Heart right ventricle (tissue), 16 donors: ENCODE measurements at regions not wholly inside any gene's neighbourhood (a gene's known extent, or its start where the extent isn't known, plus 50 kb on each side); places are given as distances from the start of the nearest gene placed in this dataset.

Experiments
- ATAC-seq, 8 donors: fragments of 200-7000 bp; cut with Tn5 transposase; one replicate each; pipeline ENCODE4 v1.9.1; 2020; ENCODE audit warnings: mild to moderate bottlenecking in 8 of 8, moderate library complexity in 8 of 8, moderate number of reproducible peaks in 1 of 8
- DNase-seq, 2 donors: peaks; one replicate each; pipeline ENCODE4 v3.0.0-alpha.2; 2020
- H3K27ac ChIP-seq, 10 donors: fragments of 200-600 bp; sonication (generic) in 2 of 10; one replicate each; pipeline versions ENCODE4 v1.5.0 to v1.8.0; 2020 to 2022; ENCODE audit warnings: mild to moderate bottlenecking in 3 of 10
- H3K27me3 ChIP-seq, 7 donors: fragments of 200-600 bp; one replicate each; pipeline ENCODE4 v1.8.0; 2021 to 2022; ENCODE audit warnings: mild to moderate bottlenecking in 2 of 7
- H3K36me3 ChIP-seq, 9 donors: fragments of 200-600 bp; sonication (generic) in 1 of 9; one replicate each; pipeline versions ENCODE4 v1.5.0 to v1.8.0; 2020 to 2022; ENCODE audit warnings: mild to moderate bottlenecking in 2 of 9
- H3K4me1 ChIP-seq, 9 donors: fragments of 200-600 bp; sonication (generic) in 1 of 9; one replicate each; pipeline versions ENCODE4 v1.5.0 to v1.8.0; 2020 to 2022; ENCODE audit warnings: mild to moderate bottlenecking in 4 of 9
- H3K4me3 ChIP-seq, 10 donors: fragments of 200-600 bp; sonication (generic) in 2 of 10; one replicate each; pipeline versions ENCODE4 v1.5.0 to v1.8.0; 2020 to 2022; ENCODE audit warnings: mild to moderate bottlenecking in 7 of 10, moderate library complexity in 2 of 10
- H3K9me3 ChIP-seq, 11 donors: fragments of 200-600 bp in 10 of 11; sonication (generic) in 2 of 11; one replicate each; pipeline versions ENCODE4 v1.5.0 to v1.8.0; 2013 to 2022; ENCODE audit warnings: mild to moderate bottlenecking in 2 of 11, control low read depth in 1 of 11, moderate library complexity in 1 of 11
- WGBS, 2 donors: extraction: QIAGEN DNeasy Blood & Tissue Kit; methylation state at CpG; one replicate each; pipeline ENCODE4 v1.1.7; 2013; ENCODE audit warnings: inconsistent platforms in 1 of 2; 5-methylcytosine and 5-hydroxymethylcytosine counted together
- intact Hi-C, 10 donors: fragments of 100-400 bp; cut with DNase I; formaldehyde crosslinking; loops; one replicate each; pipeline versions ENCODE4 v1.11.1 to v1.14.2; 2022
- TF ChIP-seq, protein P1 (sequence below), 9 donors: fragments of 200-600 bp; sonication (generic) in 2 of 9; IDR thresholded peaks; one replicate each; pipeline versions ENCODE4 v1.5.0 to v1.8.0; 2021 to 2022; ENCODE audit warnings: antibody characterized with exemption in 9 of 9, mild to moderate bottlenecking in 5 of 9, moderate library complexity in 1 of 9
- donor health status: Arrhythmogenic right ventricular cardiomyopathy.
- donor health status: ischemic (EF 13 %, LVEDD 7.1; RV severe dilation, severe dysfunction).
- donor health status: healthy with polysubstance abuse.
- donor health status: DM: no; HTN: yes; CAD: no.
- donor health status: DM: no; HTN: no; CAD: no.
- donor health status: ischemic (EF 25% LVEDD 6.9; RV normal size, moderate dysfunction).
- donor health status: ischemic (EF 25% LVEDD 5.7; RV mildly dilated, moderate dysfunction).
- donor health status: healthy.
- donor health status: DM: yes; HTN: yes; CAD: no.
- donor health status: Ischemic cardiomyopathy.
- donor health status: ischemic (EF 35%, LVEDD 5.7; RV mildly dilated, moderate dysfunction).
- donor health status: nonischemic (EF 11% LVEDD 7.7; RV severe dilation, severe dysfunction).
- donor health status: DM: yes; HTN: yes; CAD: no.
- donor health status: PGD.
- donor health status: ischemic (EF 29% LVEDD 5.4; RV normal size, mild dysfunction).
- donor health status: nonischemic (EF 23%, LVEDD 6.1; RV moderate dilation, normal function).

GRCh38 chr2:149904352-149905175, 317.0 kb upstream of the MMADHC start:
- Histone ChIP-seq H3K4me3 (no peak overlapping the region), H3K27me3 (no peaks in the 10 kb centered on the region), H3K4me1 (no peaks in the 10 kb centered on the region), H3K27ac (no peak overlapping the region), H3K36me3 (no peaks in the 10 kb centered on the region), H3K9me3 (no peaks in the 10 kb centered on the region)
- no peak for DNase-seq
- no peak for ATAC-seq
- TF ChIP-seq, protein P1, sequence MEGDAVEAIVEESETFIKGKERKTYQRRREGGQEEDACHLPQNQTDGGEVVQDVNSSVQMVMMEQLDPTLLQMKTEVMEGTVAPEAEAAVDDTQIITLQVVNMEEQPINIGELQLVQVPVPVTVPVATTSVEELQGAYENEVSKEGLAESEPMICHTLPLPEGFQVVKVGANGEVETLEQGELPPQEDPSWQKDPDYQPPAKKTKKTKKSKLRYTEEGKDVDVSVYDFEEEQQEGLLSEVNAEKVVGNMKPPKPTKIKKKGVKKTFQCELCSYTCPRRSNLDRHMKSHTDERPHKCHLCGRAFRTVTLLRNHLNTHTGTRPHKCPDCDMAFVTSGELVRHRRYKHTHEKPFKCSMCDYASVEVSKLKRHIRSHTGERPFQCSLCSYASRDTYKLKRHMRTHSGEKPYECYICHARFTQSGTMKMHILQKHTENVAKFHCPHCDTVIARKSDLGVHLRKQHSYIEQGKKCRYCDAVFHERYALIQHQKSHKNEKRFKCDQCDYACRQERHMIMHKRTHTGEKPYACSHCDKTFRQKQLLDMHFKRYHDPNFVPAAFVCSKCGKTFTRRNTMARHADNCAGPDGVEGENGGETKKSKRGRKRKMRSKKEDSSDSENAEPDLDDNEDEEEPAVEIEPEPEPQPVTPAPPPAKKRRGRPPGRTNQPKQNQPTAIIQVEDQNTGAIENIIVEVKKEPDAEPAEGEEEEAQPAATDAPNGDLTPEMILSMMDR (IDR thresholded peaks at IDR 0.05): no peak
- 78% methylated on average over 7 of the region's 7 CpGs for WGBS, 2 donors
- intact Hi-C loops: no loop called here

GRCh38 chr2:149903626-149904025, 316.1 kb upstream of the MMADHC start:
- no peaks in the 10 kb centered on the region for H3K4me1 ChIP-seq
- no peak overlapping the region for H3K4me3 ChIP-seq
- no peak overlapping the region for H3K27ac ChIP-seq
- DNase-seq: no peak
- no peaks in the 10 kb centered on the region for H3K36me3 ChIP-seq
- H3K27me3 ChIP-seq: no peaks in the 10 kb centered on the region
- H3K9me3 ChIP-seq: no peaks in the 10 kb centered on the region
- 82 to 93% methylated on average over 4 of the region's 4 CpGs for WGBS, 2 donors
- no peak for ATAC-seq
- TF ChIP-seq, protein P1 (IDR thresholded peaks at IDR 0.05): no peak
- intact Hi-C loops: no loop called here

- Histone ChIP-seq H3K27me3 (no peaks in the 10 kb centered on the region), H3K36me3 (no peaks in the 10 kb centered on the region), H3K4me1 (no peaks in the 10 kb centered on the region), H3K4me3 (no peak overlapping the region), H3K9me3 (no peaks in the 10 kb centered on the region), H3K27ac (no peak overlapping the region)
- TF ChIP-seq, protein P1 (IDR thresholded peaks at IDR 0.05): no peak
- 58 to 80% methylated on average over 4 of the region's 4 CpGs for WGBS, 2 donors
- DNase-seq: peak; percentile 11 to 15
- peak in 1 of 8 donors; percentile 68 for ATAC-seq
- intact Hi-C loops: no loop called here
Observed at GRCh38 chr2:149902081-149902480, 314.5 kb upstream of the MMADHC start.

DNA sequence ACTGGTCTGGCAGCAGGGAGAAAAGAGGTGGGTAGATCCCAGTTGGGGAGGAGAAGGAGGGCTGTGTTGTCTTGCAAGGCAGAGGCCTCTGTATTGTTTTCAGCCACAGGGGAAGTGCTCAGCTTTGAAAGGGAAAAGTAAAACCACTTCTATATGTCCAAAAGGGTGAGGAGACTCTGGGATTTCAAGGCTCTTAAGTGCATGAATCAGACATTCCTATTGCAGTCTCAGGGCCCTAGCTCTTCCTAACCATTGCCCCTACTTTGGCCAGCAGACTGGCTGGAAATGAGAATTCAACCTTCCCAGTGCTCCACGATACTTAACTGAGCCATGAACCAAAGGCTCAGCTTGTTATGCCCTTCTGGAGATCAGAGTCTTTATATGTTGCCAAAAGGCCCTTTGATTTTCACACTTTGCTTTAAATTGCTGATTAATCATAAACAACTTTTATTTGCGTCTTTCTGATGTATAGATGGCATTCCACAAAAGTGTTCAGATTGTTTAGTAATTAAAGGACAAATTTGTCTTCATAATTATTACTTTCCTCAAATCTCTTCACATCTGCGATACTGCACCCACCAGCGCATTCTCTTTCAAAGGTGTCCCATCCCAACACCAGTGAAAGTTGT, 313.8 kb upstream of the MMADHC start:
- TF ChIP-seq, protein P1 (IDR thresholded peaks at IDR 0.05): no peak
- DNase-seq: no peak
- no peaks in the 10 kb centered on the region for H3K27me3 ChIP-seq
- WGBS, 2 donors: 95 to 97% methylated on average over 4 of the region's 4 CpGs
- no peaks in the 10 kb centered on the region for H3K36me3 ChIP-seq
- no peaks in the 10 kb centered on the region for H3K9me3 ChIP-seq
- intact Hi-C loops: no loop called here
- no peak for ATAC-seq
- H3K4me1 ChIP-seq: no peaks in the 10 kb centered on the region
- no peak overlapping the region for H3K27ac ChIP-seq
- H3K4me3 ChIP-seq: no peak overlapping the region
